ENCODE measurements at regions not wholly inside any gene's neighbourhood (a gene's known extent, or its start where the extent isn't known, plus 50 kb on each side); places are given as distances from the start of the nearest gene placed in this dataset.

GRCh38 chr7:22019931-22020330 is 74.2 kb upstream of the CDCA7L start:
- no peak for TF ChIP-seq POLR2A (IDR thresholded peaks at IDR 0.05)
- no peak for TF ChIP-seq CTCF (IDR thresholded peaks at IDR 0.05)

All from testis (tissue), 2 donors.